ENCODE measurements at regions not wholly inside any gene's neighbourhood (a gene's known extent, or its start where the extent isn't known, plus 50 kb on each side); places are given as distances from the start of the nearest gene placed in this dataset.

DNA sequence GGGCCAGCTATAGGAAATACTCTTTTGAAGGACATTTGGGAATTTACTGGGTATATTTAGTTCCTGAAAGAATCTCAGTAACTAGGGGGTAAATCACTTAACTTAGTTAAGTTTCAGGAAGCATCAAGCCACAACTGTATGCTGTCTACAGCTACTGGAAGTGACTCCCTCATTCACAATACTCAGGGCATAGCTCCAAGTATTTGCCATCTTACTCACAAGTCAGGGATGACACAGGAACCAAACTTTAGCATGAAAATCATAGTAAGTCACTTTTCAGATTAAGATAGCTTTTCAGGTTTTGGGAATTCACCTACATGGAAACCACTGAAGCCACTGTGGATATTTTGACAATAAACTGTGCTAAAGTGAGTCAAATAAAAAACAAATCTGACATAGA, 242.4 kb upstream of the ATP10B start:
- TF ChIP-seq, protein P1, sequence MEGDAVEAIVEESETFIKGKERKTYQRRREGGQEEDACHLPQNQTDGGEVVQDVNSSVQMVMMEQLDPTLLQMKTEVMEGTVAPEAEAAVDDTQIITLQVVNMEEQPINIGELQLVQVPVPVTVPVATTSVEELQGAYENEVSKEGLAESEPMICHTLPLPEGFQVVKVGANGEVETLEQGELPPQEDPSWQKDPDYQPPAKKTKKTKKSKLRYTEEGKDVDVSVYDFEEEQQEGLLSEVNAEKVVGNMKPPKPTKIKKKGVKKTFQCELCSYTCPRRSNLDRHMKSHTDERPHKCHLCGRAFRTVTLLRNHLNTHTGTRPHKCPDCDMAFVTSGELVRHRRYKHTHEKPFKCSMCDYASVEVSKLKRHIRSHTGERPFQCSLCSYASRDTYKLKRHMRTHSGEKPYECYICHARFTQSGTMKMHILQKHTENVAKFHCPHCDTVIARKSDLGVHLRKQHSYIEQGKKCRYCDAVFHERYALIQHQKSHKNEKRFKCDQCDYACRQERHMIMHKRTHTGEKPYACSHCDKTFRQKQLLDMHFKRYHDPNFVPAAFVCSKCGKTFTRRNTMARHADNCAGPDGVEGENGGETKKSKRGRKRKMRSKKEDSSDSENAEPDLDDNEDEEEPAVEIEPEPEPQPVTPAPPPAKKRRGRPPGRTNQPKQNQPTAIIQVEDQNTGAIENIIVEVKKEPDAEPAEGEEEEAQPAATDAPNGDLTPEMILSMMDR (IDR thresholded peaks at IDR 0.05) = no peak
- TF ChIP-seq EP300 (IDR thresholded peaks at IDR 0.05) (no peak), POLR2A (IDR thresholded peaks at IDR 0.05) (no peak)

Data from upper lobe of left lung (tissue), 4 donors.